ENCODE measurements at regions not wholly inside any gene's neighbourhood (a gene's known extent, or its start where the extent isn't known, plus 50 kb on each side); places are given as distances from the start of the nearest gene placed in this dataset.

GRCh38 chr14:55976219-55976618 is 142.0 kb upstream of the PELI2 start:
- TF ChIP-seq CTCF (IDR thresholded peaks at IDR 0.05; ENCODE audit: insufficient read depth, low read length, poor library complexity, severe bottlenecking): no peak
- TF ChIP-seq EZH2phosphoT487 (conservative IDR thresholded peaks at IDR 0.05; ENCODE audit: low read length): no peak
